Activated CD4-positive, alpha-beta T cell treated with anti-CD3 and anti-CD28 coated beads for 4 hours (primary cell): ENCODE measurements at regions not wholly inside any gene's neighbourhood (a gene's known extent, or its start where the extent isn't known, plus 50 kb on each side); places are given as distances from the start of the nearest gene placed in this dataset.
"Not testable (repeated sequence)": the region's sequence is repeated elsewhere in the genome, so short reads cannot be mapped to it uniquely, and the experiment has no call there.

ENCODE experiments used
- DNase-seq, 2 donors: peaks; one replicate each; pipeline ENCODE4 v3.0.0-alpha.2; 2020

- DNase-seq = no peak
These were observed 50.9 kb upstream of the WARS2 start for GRCh38 chr1:119191325-119191724.

DNA sequence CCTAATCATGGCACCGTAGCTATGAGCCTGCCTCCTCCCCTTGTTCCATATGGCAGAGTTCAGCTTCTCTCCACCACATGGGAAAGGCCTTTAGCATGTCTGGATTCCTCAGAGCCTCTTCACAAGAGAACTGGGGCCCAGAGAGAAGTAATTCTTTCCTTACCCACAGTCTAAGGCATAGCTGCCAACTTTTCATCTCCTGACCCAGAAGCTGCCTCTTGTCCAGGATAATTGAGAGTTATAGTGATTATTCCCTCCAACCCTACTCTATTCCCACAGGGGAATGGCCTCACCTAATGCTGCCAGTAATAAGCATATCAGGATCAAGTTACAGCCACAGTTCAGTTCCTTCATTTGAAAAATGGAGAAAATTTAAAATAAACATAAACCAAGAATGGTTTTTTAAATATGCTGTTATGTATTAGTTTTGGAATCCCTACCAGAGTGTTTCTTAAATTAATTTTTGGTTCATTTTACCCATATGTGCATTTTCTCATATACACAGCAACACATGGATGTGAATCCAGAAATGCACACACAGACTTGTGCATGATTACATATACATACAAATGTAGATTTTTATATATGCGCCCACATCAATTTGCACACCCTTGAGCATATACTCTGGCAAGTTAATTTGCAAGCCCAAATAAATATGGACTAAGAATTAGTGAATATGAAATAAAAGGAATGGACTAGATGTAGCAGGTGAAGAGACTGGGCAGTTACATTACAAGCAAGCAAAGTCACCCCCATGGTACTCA lies 63.9 kb upstream of the WARS2 start:
- DNase-seq = no peak

DNA sequence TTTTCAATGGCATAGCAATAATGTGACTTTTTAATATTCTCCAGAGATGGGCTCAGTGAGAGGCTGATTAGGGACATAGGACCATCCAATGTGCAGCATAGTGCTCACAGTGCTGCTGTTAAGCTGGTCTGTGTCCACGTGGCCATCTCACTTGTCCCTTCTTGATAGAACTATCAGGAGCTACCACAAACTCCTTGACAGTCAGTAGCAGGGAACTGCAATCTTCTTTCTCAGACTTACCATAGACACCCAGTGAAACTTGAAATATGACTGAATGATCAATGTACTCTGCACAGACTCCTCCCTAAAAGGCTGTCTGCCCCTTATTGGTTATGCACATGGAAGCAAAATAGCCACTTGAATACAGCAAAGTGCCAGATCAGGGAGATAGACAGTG lies 64.5 kb upstream of the WARS2 start:
- no peak for DNase-seq

- DNase-seq = no peak
These were observed 68.6 kb upstream of the WARS2 start for GRCh38 chr1:119209061-119209460.

DNA sequence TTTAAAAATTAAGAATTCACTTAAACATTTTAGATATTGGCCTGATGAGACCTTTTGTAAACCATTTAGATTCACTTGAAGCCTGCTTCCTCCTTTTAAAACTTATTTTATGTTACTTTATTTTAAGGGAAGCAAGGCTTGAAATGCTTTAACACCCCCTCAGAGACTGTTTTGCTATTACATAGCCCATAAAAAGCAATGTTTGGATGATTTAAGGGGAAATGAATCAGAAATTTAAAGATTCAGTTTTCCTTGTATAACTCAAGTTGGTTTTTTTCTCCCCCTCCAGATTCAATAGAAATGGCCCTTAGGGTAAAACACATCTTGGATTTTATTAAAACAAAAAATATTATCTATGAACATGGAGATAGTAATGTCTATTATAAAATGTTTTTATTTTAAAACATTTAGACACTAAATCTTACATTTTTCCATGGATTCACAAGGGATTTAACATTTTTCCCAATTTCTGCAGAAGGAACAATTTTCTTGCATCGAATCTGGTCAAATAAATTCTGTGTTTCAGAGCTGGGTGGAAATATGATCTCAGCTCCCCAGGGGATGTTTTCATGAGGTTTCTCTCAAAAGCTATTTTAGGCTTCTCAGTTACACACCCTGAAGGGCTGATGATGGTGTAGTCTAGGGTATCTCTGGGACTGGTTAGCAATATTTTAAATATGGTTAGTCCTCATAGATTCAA lies 69.3 kb upstream of the WARS2 start:
- DNase-seq = no peak

GRCh38 chr1:119210296-119210649 lies 69.8 kb upstream of the WARS2 start:
- DNase-seq = no peak

- DNase-seq = not testable (repeated sequence)
These were observed 72.8 kb upstream of the WARS2 start for GRCh38 chr1:119213213-119213612.

- DNase-seq = not testable (repeated sequence)
These were observed 74.5 kb upstream of the WARS2 start for GRCh38 chr1:119214961-119215360.

DNA sequence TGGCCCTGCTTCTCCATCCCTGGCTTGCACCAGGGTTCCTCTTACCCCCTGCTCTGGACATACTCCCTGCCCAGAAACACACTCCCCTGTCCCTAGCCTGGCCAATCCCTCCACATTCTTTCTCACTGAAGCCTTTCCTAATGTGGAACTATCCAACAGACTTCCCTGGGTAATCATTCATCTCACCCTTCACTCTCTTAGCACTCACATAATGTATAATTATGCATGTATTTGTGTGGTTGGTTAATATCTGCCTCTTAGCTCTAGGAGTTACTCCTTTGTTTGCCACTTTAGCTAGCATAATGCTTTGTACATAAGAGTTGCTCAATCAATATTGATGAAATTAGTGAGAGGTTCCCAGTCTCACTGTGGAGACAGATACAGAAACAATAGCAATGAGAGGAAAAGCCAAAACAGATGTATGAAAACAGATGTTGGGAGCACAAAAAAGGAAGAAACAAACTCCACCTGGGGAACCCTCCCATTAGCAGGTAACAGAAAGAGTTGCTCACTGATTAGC lies 76.9 kb upstream of the WARS2 start:
- no peak for DNase-seq

- no peak for DNase-seq
These were observed 79.3 kb upstream of the WARS2 start for GRCh38 chr1:119219711-119220110.

- no peak for DNase-seq
These were observed 80.5 kb upstream of the WARS2 start for GRCh38 chr1:119220991-119221390.

DNA sequence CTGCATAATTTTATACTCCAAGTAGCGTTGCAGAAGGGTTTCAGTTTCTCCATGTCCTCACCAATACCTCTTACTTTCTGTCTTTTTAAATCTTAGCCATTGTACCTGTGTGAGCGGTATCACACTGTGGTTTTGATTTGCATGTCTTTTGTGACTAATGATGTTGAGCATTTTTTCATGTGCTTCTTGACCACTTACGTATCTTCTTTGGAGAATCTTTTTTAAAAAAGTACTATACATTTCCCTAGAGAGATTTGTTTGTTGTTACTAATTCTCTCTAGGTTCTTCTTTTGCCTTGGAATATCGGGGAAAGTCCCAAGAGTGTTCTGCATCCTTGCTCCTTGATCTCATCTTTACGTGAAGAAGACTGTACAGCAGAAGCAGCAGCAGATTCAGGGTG lies 81.8 kb upstream of the WARS2 start:
- no peak for DNase-seq

DNA sequence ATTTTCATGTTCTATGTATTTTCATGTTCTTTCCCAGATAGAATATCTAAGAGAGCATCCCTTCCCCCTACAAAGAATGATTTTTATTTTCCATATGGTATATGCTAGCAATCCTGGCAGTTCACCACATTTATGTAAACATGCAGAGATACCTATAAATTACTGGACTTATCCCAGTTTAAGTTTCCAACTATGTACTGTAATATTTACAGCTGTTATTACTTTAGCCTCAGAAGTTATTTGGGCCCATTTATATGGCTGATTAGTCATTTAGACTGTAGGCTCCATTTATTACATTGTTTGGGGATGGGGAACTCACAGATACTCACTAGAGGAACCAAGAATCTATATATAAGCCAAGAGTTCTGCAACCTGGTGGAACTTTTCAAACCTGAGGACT lies 84.8 kb upstream of the WARS2 start:
- no peak for DNase-seq

GRCh38 chr1:119225831-119226230 lies 85.4 kb upstream of the WARS2 start:
- no peak for DNase-seq

DNA sequence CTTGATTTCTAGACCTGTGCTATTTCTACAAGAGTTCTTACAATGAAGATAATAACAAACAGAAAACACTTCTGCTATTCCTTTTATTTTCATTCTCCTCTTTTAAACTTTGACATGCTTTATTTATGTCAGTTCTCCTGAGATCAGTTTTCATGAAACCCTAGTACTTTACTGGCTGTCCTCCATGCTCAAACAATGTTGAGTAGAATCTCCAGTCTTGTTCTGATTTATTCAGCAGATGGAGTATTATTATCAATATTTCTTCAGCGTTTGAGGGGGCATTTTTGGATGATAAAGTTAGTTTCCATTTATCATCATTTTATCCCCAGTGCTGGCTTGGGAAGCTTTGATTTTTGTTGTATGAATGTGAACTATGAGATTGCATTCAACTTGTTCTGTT lies 85.9 kb upstream of the WARS2 start:
- no peak for DNase-seq

- no peak for DNase-seq
These were observed 86.5 kb upstream of the WARS2 start for GRCh38 chr1:119226913-119227312.

GRCh38 chr1:119227456-119227855 lies 87.0 kb upstream of the WARS2 start:
- DNase-seq = no peak

DNA sequence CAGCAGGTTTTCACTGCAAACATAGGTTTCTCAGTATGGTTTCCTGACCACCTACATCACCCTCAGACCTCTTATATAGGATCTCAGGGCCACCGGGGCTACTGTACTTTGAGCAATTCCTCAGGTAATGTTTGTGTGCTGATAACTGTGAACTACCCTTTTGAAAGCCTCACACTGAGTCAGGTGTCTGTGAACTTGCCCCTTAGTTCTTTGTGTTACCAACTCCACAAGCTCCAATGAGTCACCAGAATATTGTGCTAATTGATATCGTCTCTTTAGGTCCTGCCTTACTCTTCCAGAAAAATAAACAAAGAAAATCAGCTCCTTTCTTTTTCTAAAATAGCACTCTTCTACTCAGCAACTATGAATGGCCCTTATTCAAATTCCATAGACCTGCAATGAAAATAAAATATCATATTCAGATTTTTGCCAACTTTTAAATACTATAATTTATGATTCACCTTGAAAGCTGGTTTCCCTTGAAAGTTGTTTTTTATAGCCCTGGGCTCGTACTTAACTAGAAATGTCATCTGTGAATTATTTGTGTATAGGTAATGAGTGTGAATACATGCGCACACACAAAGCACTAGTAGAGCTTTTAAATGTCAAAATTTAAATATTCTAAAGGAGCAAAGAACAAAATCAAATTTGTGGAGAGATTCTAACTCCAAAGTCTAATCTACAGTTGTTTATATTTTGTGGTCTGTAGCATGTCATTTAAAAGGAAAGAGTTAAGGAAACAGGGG lies 88.1 kb upstream of the WARS2 start:
- DNase-seq = no peak

GRCh38 chr1:119235120-119235519 lies 94.7 kb upstream of the WARS2 start:
- DNase-seq = no peak

DNA sequence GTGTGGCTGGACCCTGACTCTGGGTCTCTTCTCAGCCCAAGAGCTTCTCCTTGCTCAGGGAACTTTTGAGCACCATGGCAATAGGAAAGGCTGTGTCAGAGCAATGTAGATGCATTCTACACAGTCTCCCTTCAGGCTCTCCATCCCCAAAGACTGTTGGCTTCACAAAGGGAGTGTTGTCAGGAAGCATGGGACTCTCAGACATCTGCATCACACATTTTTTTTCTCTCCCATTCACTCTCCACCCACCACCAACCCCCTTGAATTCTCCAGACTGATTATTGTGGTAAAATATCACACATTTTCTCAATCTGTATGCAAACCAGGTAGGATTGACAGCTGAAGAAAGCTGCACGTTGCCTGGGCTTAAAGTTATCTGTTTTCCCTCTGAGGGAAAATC lies 105.4 kb upstream of the WARS2 start:
- DNase-seq = no peak

- DNase-seq = no peak
These were observed 108.8 kb upstream of the WARS2 start for GRCh38 chr1:119249283-119249682.

- no peak for DNase-seq
These were observed 109.8 kb upstream of the WARS2 start for GRCh38 chr1:119250299-119250698.

DNA sequence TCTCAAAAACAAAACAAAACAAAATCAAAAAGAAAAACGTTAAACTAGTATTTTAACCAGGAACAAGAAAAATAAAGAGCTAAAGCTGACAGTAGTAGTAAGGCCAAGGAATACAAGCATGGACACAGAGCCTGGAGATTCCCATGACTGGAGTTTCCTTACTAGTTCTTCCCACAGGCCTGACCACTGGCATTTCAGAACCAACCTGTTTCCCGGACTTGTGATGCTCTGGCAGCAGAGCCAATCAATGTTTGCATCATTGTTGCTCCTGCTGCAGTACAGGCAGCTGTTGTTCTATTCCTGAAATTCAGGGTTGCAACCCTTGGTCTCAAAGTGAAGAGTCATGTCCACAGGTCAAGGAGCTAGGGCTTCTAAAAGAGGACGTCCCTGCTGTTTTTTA lies 111.3 kb upstream of the WARS2 start:
- DNase-seq = no peak

DNA sequence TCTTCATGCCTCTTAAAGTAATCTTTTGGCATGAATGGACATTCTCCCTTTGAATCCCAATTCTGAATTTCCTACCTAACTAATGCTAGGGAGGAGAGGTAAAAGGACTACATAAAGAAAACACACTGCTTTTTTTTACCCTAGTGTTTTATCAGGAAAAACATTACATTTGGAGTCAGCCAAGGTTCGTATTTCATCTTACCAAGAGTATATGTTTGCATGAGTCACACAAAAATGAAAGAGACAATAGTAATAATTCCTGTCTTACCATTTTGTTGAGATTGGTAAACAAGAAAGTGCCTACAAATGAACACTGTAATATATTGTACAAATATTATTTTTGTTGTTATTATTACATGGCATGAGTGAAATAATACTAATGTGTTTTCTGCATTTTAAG lies 112.9 kb upstream of the WARS2 start:
- no peak for DNase-seq
